ENCODE measurements at regions not wholly inside any gene's neighbourhood (a gene's known extent, or its start where the extent isn't known, plus 50 kb on each side); places are given as distances from the start of the nearest gene placed in this dataset.

- Histone ChIP-seq H3K9me3 (ENCODE audit: control insufficient read depth, insufficient read depth, low read length) (no peaks in the 10 kb centered on the region), H3K27me3 (ENCODE audit: control insufficient read depth, insufficient read depth, low read length) (no peaks in the 10 kb centered on the region), H3K4me1 (ENCODE audit: control insufficient read depth, insufficient read depth, low read length) (no peaks in the 10 kb centered on the region), H3K36me3 (ENCODE audit: control insufficient read depth, insufficient read depth, low read length) (no peaks in the 10 kb centered on the region), H3K27ac (ENCODE audit: low read length) (no peak overlapping the region), H3K4me3 (ENCODE audit: low read length) (no peak overlapping the region)
- no CpG with 5 or more reads among the region's 3 CpGs for WGBS (ENCODE audit: insufficient coverage, insufficient read length)
- no peak for DNase-seq (ENCODE audit: low read depth, low spot score)
These were observed 1261.6 kb upstream of the GBE1 start for GRCh38 chr3:83023086-83023485.

GRCh38 chr3:83011481-83011880, 1250.0 kb upstream of the GBE1 start:
- Histone ChIP-seq H3K36me3 (ENCODE audit: control insufficient read depth, insufficient read depth, low read length) (no peaks in the 10 kb centered on the region), H3K4me3 (ENCODE audit: low read length) (no peak overlapping the region), H3K27ac (ENCODE audit: low read length) (no peak overlapping the region), H3K9me3 (ENCODE audit: control insufficient read depth, insufficient read depth, low read length) (no peaks in the 10 kb centered on the region), H3K4me1 (ENCODE audit: control insufficient read depth, insufficient read depth, low read length) (no peaks in the 10 kb centered on the region), H3K27me3 (ENCODE audit: control insufficient read depth, insufficient read depth, low read length) (no peaks in the 10 kb centered on the region)
- no peak for DNase-seq (ENCODE audit: low read depth, low spot score)
- WGBS (ENCODE audit: insufficient coverage, insufficient read length), result no CpG with 5 or more reads among the region's 4 CpGs

GRCh38 chr3:83003917-83004316, 1242.5 kb upstream of the GBE1 start:
- Histone ChIP-seq H3K36me3 (ENCODE audit: control insufficient read depth, insufficient read depth, low read length) (no peaks in the 10 kb centered on the region), H3K9me3 (ENCODE audit: control insufficient read depth, insufficient read depth, low read length) (no peaks in the 10 kb centered on the region), H3K27ac (ENCODE audit: low read length) (no peak overlapping the region), H3K27me3 (ENCODE audit: control insufficient read depth, insufficient read depth, low read length) (no peaks in the 10 kb centered on the region), H3K4me3 (ENCODE audit: low read length) (no peak overlapping the region), H3K4me1 (ENCODE audit: control insufficient read depth, insufficient read depth, low read length) (peaks cover 6% of the 10 kb centered on the region; the same call in 1 of the 2 replicates)
- WGBS (ENCODE audit: insufficient coverage, insufficient read length), result no CpG with 5 or more reads among the region's 3 CpGs
- DNase-seq (ENCODE audit: low read depth, low spot score), result no peak

- no peaks in the 10 kb centered on the region for H3K9me3 ChIP-seq (ENCODE audit: control insufficient read depth, insufficient read depth, low read length)
- no peaks in the 10 kb centered on the region for H3K36me3 ChIP-seq (ENCODE audit: control insufficient read depth, insufficient read depth, low read length)
- H3K4me3 ChIP-seq (ENCODE audit: low read length), result no peak overlapping the region
- H3K4me1 ChIP-seq (ENCODE audit: control insufficient read depth, insufficient read depth, low read length), result peaks cover 6% of the 10 kb centered on the region; the same call in 1 of the 2 replicates
- 100% methylated on average over 1 of the region's 3 CpGs for WGBS (ENCODE audit: insufficient coverage, insufficient read length)
- no peak overlapping the region for H3K27ac ChIP-seq (ENCODE audit: low read length)
- H3K27me3 ChIP-seq (ENCODE audit: control insufficient read depth, insufficient read depth, low read length), result no peaks in the 10 kb centered on the region
- no peak for DNase-seq (ENCODE audit: low read depth, low spot score)
These were observed 1241.5 kb upstream of the GBE1 start for GRCh38 chr3:83002869-83003445.

GRCh38 chr3:82999777-83000176, 1238.3 kb upstream of the GBE1 start:
- no peak for DNase-seq (ENCODE audit: low read depth, low spot score)
- Histone ChIP-seq H3K4me3 (ENCODE audit: low read length) (no peak overlapping the region), H3K27ac (ENCODE audit: low read length) (no peak overlapping the region), H3K4me1 (ENCODE audit: control insufficient read depth, insufficient read depth, low read length) (peaks cover 3% of the 10 kb centered on the region; the same call in 1 of the 2 replicates), H3K27me3 (ENCODE audit: control insufficient read depth, insufficient read depth, low read length) (no peaks in the 10 kb centered on the region), H3K9me3 (ENCODE audit: control insufficient read depth, insufficient read depth, low read length) (no peaks in the 10 kb centered on the region), H3K36me3 (ENCODE audit: control insufficient read depth, insufficient read depth, low read length) (no peaks in the 10 kb centered on the region)
- WGBS (ENCODE audit: insufficient coverage, insufficient read length), result no CpG with 5 or more reads among the region's 1 CpG

- no CpG with 5 or more reads among the region's 3 CpGs for WGBS (ENCODE audit: insufficient coverage, insufficient read length)
- no peak overlapping the region for H3K27ac ChIP-seq (ENCODE audit: low read length)
These were observed 1216.9 kb upstream of the GBE1 start for GRCh38 chr3:82978368-82978767.

GRCh38 chr3:82977871-82978270, 1216.4 kb upstream of the GBE1 start:
- Histone ChIP-seq H3K36me3 (ENCODE audit: control insufficient read depth, insufficient read depth, low read length) (no peaks in the 10 kb centered on the region), H3K4me3 (ENCODE audit: low read length) (no peak overlapping the region), H3K4me1 (ENCODE audit: control insufficient read depth, insufficient read depth, low read length) (0 out of 2 replicates have a peak, but pooled peaks cover 2% of the 10 kb centered on the region), H3K27ac (ENCODE audit: low read length) (no peak overlapping the region), H3K27me3 (ENCODE audit: control insufficient read depth, insufficient read depth, low read length) (no peaks in the 10 kb centered on the region), H3K9me3 (ENCODE audit: control insufficient read depth, insufficient read depth, low read length) (no peaks in the 10 kb centered on the region)
- WGBS (ENCODE audit: insufficient coverage, insufficient read length), result no CpG with 5 or more reads among the region's 3 CpGs
- DNase-seq (ENCODE audit: low read depth, low spot score), result no peak

More at GRCh38 chr3:82978368-82978767, 1216.9 kb upstream of the GBE1 start:
- DNase-seq (ENCODE audit: low read depth, low spot score), result no peak
- no peaks in the 10 kb centered on the region for H3K27me3 ChIP-seq (ENCODE audit: control insufficient read depth, insufficient read depth, low read length)
- H3K36me3 ChIP-seq (ENCODE audit: control insufficient read depth, insufficient read depth, low read length), result no peaks in the 10 kb centered on the region
- 0 out of 2 replicates have a peak, but pooled peaks cover 2% of the 10 kb centered on the region for H3K4me1 ChIP-seq (ENCODE audit: control insufficient read depth, insufficient read depth, low read length)
- no peaks in the 10 kb centered on the region for H3K9me3 ChIP-seq (ENCODE audit: control insufficient read depth, insufficient read depth, low read length)
- no peak overlapping the region for H3K4me3 ChIP-seq (ENCODE audit: low read length)

GRCh38 chr3:82973791-82974190, 1212.3 kb upstream of the GBE1 start:
- Histone ChIP-seq H3K4me1 (ENCODE audit: control insufficient read depth, insufficient read depth, low read length) (0 out of 2 replicates have a peak, but pooled peaks cover 2% of the 10 kb centered on the region), H3K36me3 (ENCODE audit: control insufficient read depth, insufficient read depth, low read length) (no peaks in the 10 kb centered on the region), H3K4me3 (ENCODE audit: low read length) (no peak overlapping the region), H3K27me3 (ENCODE audit: control insufficient read depth, insufficient read depth, low read length) (no peaks in the 10 kb centered on the region), H3K27ac (ENCODE audit: low read length) (no peak overlapping the region), H3K9me3 (ENCODE audit: control insufficient read depth, insufficient read depth, low read length) (no peaks in the 10 kb centered on the region)
- no peak for DNase-seq (ENCODE audit: low read depth, low spot score)
- WGBS (ENCODE audit: insufficient coverage, insufficient read length), result no CpG with 5 or more reads among the region's 1 CpG

- no peaks in the 10 kb centered on the region for H3K9me3 ChIP-seq (ENCODE audit: control insufficient read depth, insufficient read depth, low read length)
- H3K27ac ChIP-seq (ENCODE audit: low read length), result no peak overlapping the region
- H3K4me1 ChIP-seq (ENCODE audit: control insufficient read depth, insufficient read depth, low read length), result no peaks in the 10 kb centered on the region
- DNase-seq (ENCODE audit: low read depth, low spot score), result no peak
- H3K36me3 ChIP-seq (ENCODE audit: control insufficient read depth, insufficient read depth, low read length), result no peaks in the 10 kb centered on the region
- no peak overlapping the region for H3K4me3 ChIP-seq (ENCODE audit: low read length)
- no peaks in the 10 kb centered on the region for H3K27me3 ChIP-seq (ENCODE audit: control insufficient read depth, insufficient read depth, low read length)
These were observed 1198.9 kb upstream of the GBE1 start for GRCh38 chr3:82960379-82960778.

GRCh38 chr3:82957696-82958095, 1196.3 kb upstream of the GBE1 start:
- no peak for DNase-seq (ENCODE audit: low read depth, low spot score)
- Histone ChIP-seq H3K36me3 (ENCODE audit: control insufficient read depth, insufficient read depth, low read length) (no peaks in the 10 kb centered on the region), H3K27ac (ENCODE audit: low read length) (no peak overlapping the region), H3K27me3 (ENCODE audit: control insufficient read depth, insufficient read depth, low read length) (no peaks in the 10 kb centered on the region), H3K4me3 (ENCODE audit: low read length) (no peak overlapping the region), H3K9me3 (ENCODE audit: control insufficient read depth, insufficient read depth, low read length) (no peaks in the 10 kb centered on the region), H3K4me1 (ENCODE audit: control insufficient read depth, insufficient read depth, low read length) (no peaks in the 10 kb centered on the region)
- WGBS (ENCODE audit: insufficient coverage, insufficient read length), result no CpG with 5 or more reads among the region's 6 CpGs

- DNase-seq (ENCODE audit: low read depth, low spot score), result no peak
- Histone ChIP-seq H3K9me3 (ENCODE audit: control insufficient read depth, insufficient read depth, low read length) (no peaks in the 10 kb centered on the region), H3K27me3 (ENCODE audit: control insufficient read depth, insufficient read depth, low read length) (no peaks in the 10 kb centered on the region), H3K36me3 (ENCODE audit: control insufficient read depth, insufficient read depth, low read length) (no peaks in the 10 kb centered on the region), H3K27ac (ENCODE audit: low read length) (no peak overlapping the region), H3K4me1 (ENCODE audit: control insufficient read depth, insufficient read depth, low read length) (no peaks in the 10 kb centered on the region), H3K4me3 (ENCODE audit: low read length) (no peak overlapping the region)
- WGBS (ENCODE audit: insufficient coverage, insufficient read length), result no CpG with 5 or more reads among the region's 1 CpG
These were observed 1195.6 kb upstream of the GBE1 start for GRCh38 chr3:82957079-82957478.
